HAP-1 (cell line): ENCODE measurements at regions not wholly inside any gene's neighbourhood (a gene's known extent, or its start where the extent isn't known, plus 50 kb on each side); places are given as distances from the start of the nearest gene placed in this dataset.

Experiments used
- DNase-seq, 2 experiments: peaks; one replicate each; pipeline ENCODE4 v3.0.0-alpha.2; 2016 to 2020; ENCODE audit warnings: low spot score in 2 of 2
- H3K27me3 ChIP-seq: fragments of 250-450 bp; sonication (Bioruptor Pico); 2 replicates; pipeline ENCODE4 v1.5.1; 2020; ENCODE audit warnings: low read depth, mild to moderate bottlenecking, moderate library complexity
- H3K36me3 ChIP-seq: fragments of 250-450 bp; sonication (Bioruptor Pico); replicated peaks from 2 replicates; pipeline ENCODE4 v1.5.1; 2020; ENCODE audit warnings: mild to moderate bottlenecking
- H3K4me1 ChIP-seq: fragments of 250-450 bp; sonication (Bioruptor Pico); 2 replicates; pipeline ENCODE4 v1.5.1; 2020; ENCODE audit warnings: mild to moderate bottlenecking
- H3K4me3 ChIP-seq: fragments of 250-450 bp; sonication (Bioruptor Pico); 2 replicates; pipeline ENCODE4 v1.5.1; 2020; ENCODE audit warnings: mild to moderate bottlenecking, moderate library complexity
- H3K9me3 ChIP-seq: fragments of 250-450 bp; sonication (Bioruptor Pico); 2 replicates; pipeline ENCODE4 v1.5.1; 2020; ENCODE audit warnings: mild to moderate bottlenecking, moderate library complexity
- in situ Hi-C: fragments of 300-500 bp; cut with MboI; formaldehyde crosslinking; loops from 3 replicates; pipeline ENCODE4 v1.14.3; 2020; ENCODE audit warnings: low sequenced_read_pairs, inconsistent platforms, mixed read lengths

DNA sequence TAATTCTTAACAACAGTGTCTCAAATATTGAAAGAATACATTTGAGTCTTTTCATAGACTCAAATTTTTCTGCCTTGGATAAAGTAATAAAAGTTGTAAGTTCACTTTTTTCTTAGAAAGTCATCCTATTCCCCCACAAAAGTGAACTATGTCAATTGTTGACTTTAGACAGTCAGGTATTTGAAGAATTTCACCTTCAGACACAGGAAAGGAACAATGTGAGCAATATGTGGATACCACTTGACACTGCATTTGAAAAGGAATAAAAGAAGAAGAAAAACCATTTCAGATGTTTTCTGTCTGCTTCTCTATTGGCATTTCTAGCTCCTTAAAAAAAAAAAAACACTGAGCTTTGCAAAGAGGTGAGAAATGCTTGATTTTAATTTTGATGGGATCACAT is 1389.0 kb upstream of the IGFBP7 start:
- peak in 1 of 2 experiments; percentile 23 for DNase-seq
- H3K9me3 ChIP-seq = no peaks in the 10 kb centered on the region
- H3K4me3 ChIP-seq = no peak overlapping the region
- H3K4me1 ChIP-seq = peaks cover 7% of the 10 kb centered on the region; the same call in 1 of the 2 replicates
- in situ Hi-C loops = no loop called here
- no peaks in the 10 kb centered on the region for H3K27me3 ChIP-seq
- no peaks in the 10 kb centered on the region for H3K36me3 ChIP-seq

DNA sequence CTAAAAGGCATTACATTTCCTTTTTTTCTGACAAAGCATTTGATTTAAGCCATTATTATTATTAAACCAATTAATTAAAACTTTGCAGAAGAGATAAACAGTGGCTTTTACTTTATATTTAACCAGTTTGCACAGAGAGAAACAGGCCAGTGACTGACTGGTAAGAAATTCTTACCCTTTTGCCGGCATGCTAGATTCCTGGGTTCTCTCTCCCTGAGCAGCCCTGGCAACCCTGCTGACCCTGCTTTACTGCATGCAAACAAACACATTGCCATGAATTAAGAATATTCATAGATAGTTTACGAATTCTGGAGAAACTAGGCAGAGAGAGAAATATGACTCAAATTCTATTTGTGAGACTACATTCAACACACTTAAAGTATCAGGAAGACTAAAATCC is 1381.4 kb upstream of the IGFBP7 start:
- Histone ChIP-seq H3K4me1 (no peaks in the 10 kb centered on the region), H3K9me3 (no peaks in the 10 kb centered on the region), H3K4me3 (no peak overlapping the region), H3K36me3 (no peaks in the 10 kb centered on the region), H3K27me3 (no peaks in the 10 kb centered on the region)
- no peak for DNase-seq
- in situ Hi-C loops = no loop called here

GRCh38 chr4:58477950-58478349 is 1367.8 kb upstream of the IGFBP7 start:
- in situ Hi-C loops = no loop called here
- H3K36me3 ChIP-seq = no peaks in the 10 kb centered on the region

GRCh38 chr4:58477513-58477912 is 1367.3 kb upstream of the IGFBP7 start:
- DNase-seq = no peak
- in situ Hi-C loops = no loop called here
- no peaks in the 10 kb centered on the region for H3K27me3 ChIP-seq

More at GRCh38 chr4:58477950-58478349, 1367.8 kb upstream of the IGFBP7 start:
- no peaks in the 10 kb centered on the region for H3K27me3 ChIP-seq
- H3K4me3 ChIP-seq = no peak overlapping the region
- H3K9me3 ChIP-seq = no peaks in the 10 kb centered on the region
- H3K4me1 ChIP-seq = no peaks in the 10 kb centered on the region
- DNase-seq = no peak

GRCh38 chr4:58475097-58475496 is 1364.9 kb upstream of the IGFBP7 start:
- no peak for DNase-seq
- H3K9me3 ChIP-seq = no peaks in the 10 kb centered on the region
- H3K36me3 ChIP-seq = no peaks in the 10 kb centered on the region
- H3K27me3 ChIP-seq = no peaks in the 10 kb centered on the region
- no peak overlapping the region for H3K4me3 ChIP-seq
- in situ Hi-C loops = no loop called here
- H3K4me1 ChIP-seq = no peaks in the 10 kb centered on the region

More at GRCh38 chr4:58477513-58477912, 1367.3 kb upstream of the IGFBP7 start:
- Histone ChIP-seq H3K36me3 (no peaks in the 10 kb centered on the region), H3K4me1 (no peaks in the 10 kb centered on the region), H3K9me3 (no peaks in the 10 kb centered on the region), H3K4me3 (no peak overlapping the region)

- H3K27me3 ChIP-seq = no peaks in the 10 kb centered on the region
- DNase-seq = no peak
- H3K36me3 ChIP-seq = no peaks in the 10 kb centered on the region
- H3K4me3 ChIP-seq = no peak overlapping the region
- no peaks in the 10 kb centered on the region for H3K9me3 ChIP-seq
- in situ Hi-C loops = no loop called here
- H3K4me1 ChIP-seq = no peaks in the 10 kb centered on the region
These were observed 1354.8 kb upstream of the IGFBP7 start for GRCh38 chr4:58465031-58465430.

DNA sequence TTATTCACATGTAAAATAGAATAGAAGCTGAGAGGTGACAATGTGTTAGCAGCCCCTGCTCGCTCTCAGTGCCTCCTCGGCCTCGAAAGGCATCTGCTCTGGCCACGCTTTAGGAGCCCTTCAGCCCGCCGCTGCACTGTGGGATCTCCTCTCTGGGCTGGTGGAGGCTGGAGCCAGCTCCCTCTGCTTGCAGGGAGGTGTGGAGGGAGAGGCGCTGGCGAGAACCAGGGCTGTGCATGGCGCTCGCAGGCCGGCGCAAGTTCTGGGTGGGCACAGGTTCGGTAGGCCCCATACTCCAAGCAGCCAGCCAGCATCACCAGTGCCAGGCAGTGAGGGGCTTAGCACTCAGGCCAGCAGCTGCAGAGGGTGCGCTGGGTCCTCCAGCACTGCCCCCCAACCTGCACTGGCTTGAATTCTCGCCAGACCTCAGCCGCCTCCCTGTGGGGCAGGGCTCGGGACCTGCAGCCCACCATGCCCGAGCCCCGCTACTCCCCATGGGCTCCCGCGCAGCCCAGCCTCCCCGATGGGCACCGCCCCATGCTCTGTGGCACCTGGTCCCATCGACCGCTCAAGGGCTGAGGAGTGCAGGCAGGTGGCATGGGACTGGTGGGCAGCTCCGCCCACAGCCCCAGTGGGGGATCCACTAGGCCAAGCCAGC is 1346.7 kb upstream of the IGFBP7 start:
- H3K27me3 ChIP-seq = no peaks in the 10 kb centered on the region
- DNase-seq = no peak
- H3K36me3 ChIP-seq = no peaks in the 10 kb centered on the region
- in situ Hi-C loops = no loop called here
- no peaks in the 10 kb centered on the region for H3K4me1 ChIP-seq
- no peaks in the 10 kb centered on the region for H3K9me3 ChIP-seq
- no peak overlapping the region for H3K4me3 ChIP-seq

GRCh38 chr4:58453956-58454355 is 1343.8 kb upstream of the IGFBP7 start:
- Histone ChIP-seq H3K4me3 (no peak overlapping the region), H3K4me1 (no peaks in the 10 kb centered on the region), H3K36me3 (no peaks in the 10 kb centered on the region), H3K9me3 (no peaks in the 10 kb centered on the region), H3K27me3 (no peaks in the 10 kb centered on the region)
- DNase-seq = no peak
- in situ Hi-C loops = no loop called here

GRCh38 chr4:58451707-58452106 is 1341.5 kb upstream of the IGFBP7 start:
- H3K27me3 ChIP-seq = no peaks in the 10 kb centered on the region
- no peaks in the 10 kb centered on the region for H3K9me3 ChIP-seq
- H3K36me3 ChIP-seq = no peaks in the 10 kb centered on the region
- in situ Hi-C loops = no loop called here
- no peaks in the 10 kb centered on the region for H3K4me1 ChIP-seq
- DNase-seq = no peak
- no peak overlapping the region for H3K4me3 ChIP-seq

GRCh38 chr4:58435871-58436270 is 1325.7 kb upstream of the IGFBP7 start:
- Histone ChIP-seq H3K27me3 (no peaks in the 10 kb centered on the region), H3K36me3 (no peaks in the 10 kb centered on the region), H3K4me1 (no peaks in the 10 kb centered on the region), H3K9me3 (no peaks in the 10 kb centered on the region), H3K4me3 (no peak overlapping the region)
- in situ Hi-C loops = no loop called here
- DNase-seq = no peak

DNA sequence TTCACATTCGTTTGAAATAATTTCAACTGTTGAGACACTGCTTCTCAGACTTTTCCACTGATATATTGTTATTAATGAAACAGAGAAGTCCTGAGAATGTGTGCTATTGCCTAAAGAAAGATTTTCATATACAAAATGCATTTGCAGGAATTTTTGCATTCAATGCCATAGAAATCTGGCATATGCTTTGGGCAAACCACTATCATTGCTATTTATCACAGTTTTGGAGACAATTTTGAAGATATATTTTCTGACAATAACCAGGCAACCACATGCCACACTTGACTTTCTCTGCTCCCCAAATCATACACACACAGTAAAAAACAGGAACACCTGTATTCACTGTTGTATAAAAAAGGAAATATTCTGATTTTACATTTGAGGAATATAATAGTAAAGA is 1303.7 kb upstream of the IGFBP7 start:
- H3K36me3 ChIP-seq = no peaks in the 10 kb centered on the region
- no peak overlapping the region for H3K4me3 ChIP-seq
- no peak for DNase-seq
- H3K27me3 ChIP-seq = no peaks in the 10 kb centered on the region
- H3K9me3 ChIP-seq = no peaks in the 10 kb centered on the region
- in situ Hi-C loops = no loop called here
- H3K4me1 ChIP-seq = no peaks in the 10 kb centered on the region

DNA sequence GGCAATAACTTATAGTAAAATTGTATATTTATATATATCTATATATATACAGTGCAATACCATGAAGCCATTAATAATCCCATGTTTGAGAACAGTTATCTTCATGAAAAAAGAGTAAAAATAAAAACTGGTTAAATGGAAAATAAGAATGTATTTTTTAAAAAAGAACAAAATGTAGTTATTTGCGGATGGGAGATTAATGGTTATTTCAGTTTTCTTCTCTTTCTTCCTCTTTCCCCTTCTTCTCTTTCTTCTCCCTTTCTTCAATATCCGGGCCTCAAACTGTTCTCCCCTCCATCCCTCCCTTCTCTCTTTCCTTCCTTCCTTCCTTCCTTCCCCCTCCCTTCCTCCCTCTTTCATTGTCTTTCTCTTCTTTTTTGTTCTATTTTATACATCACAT is 1301.7 kb upstream of the IGFBP7 start:
- no peak for DNase-seq
- in situ Hi-C loops = no loop called here

DNA sequence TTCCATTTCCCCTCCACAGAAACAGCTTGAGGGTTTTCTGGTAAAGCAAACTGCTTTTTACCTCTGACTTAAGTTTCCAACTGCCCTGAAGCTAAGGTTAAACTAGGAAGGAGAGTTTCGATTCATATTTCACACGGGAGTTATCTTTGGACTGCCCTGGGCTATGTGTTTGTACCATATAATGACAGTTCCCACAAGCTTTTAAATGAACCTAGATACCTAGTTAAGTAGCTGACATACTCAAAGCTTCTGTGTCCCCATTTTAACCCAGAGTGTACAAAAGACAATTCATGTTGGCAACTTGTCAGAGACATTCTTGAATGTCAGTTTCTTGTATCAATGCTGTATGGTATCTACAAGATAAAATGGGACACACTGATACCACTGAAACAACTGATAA is 1296.6 kb upstream of the IGFBP7 start:
- no peaks in the 10 kb centered on the region for H3K9me3 ChIP-seq
- H3K27me3 ChIP-seq = no peaks in the 10 kb centered on the region
- no peaks in the 10 kb centered on the region for H3K4me1 ChIP-seq
- in situ Hi-C loops = no loop called here
- DNase-seq = no peak
- H3K36me3 ChIP-seq = no peaks in the 10 kb centered on the region
- no peak overlapping the region for H3K4me3 ChIP-seq

More for the DNA sequence above, 1301.7 kb upstream of the IGFBP7 start:
- no peaks in the 10 kb centered on the region for H3K4me1 ChIP-seq
- H3K9me3 ChIP-seq = no peaks in the 10 kb centered on the region
- H3K36me3 ChIP-seq = no peaks in the 10 kb centered on the region
- H3K4me3 ChIP-seq = no peak overlapping the region
- H3K27me3 ChIP-seq = no peaks in the 10 kb centered on the region

DNA sequence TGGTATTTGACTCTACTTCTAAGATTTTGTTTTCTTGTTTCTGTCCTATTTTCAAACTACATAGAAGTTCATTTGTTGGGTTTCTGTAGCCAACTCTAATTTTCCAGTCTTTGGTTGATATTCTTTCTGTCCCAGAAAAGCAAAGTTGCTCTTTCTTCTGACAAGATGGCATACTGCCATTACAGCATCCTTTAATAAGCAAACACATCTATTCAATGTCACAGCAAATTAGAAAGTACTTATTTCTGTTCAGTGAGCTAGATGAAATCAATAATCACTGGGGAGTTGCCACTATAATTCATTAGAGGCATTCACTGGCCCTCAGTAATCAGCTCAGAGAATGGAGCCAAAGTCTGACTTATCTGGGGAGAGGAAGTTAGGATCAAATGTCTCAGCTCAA is 1258.0 kb upstream of the IGFBP7 start:
- H3K4me1 ChIP-seq = no peaks in the 10 kb centered on the region
- H3K4me3 ChIP-seq = no peak overlapping the region
- H3K9me3 ChIP-seq = no peaks in the 10 kb centered on the region
- DNase-seq = no peak
- no peaks in the 10 kb centered on the region for H3K36me3 ChIP-seq
- H3K27me3 ChIP-seq = no peaks in the 10 kb centered on the region
- in situ Hi-C loops = no loop called here
